C4-2B (cell line): ENCODE measurements at regions not wholly inside any gene's neighbourhood (a gene's known extent, or its start where the extent isn't known, plus 50 kb on each side); places are given as distances from the start of the nearest gene placed in this dataset.

Experiments
- H3K27ac ChIP-seq: fragments of 450-650 bp; 2 replicates; pipeline ENCODE4 v1.5.1; 2017
- CTCF ChIP-seq: fragments of 450-650 bp; conservative IDR thresholded peaks from 2 replicates; pipeline ENCODE4 v1.5.1; 2017; ENCODE audit warnings: mild to moderate bottlenecking
- ZFX ChIP-seq: fragments of 450-650 bp; IDR thresholded peaks from 2 replicates; pipeline ENCODE4 v1.6.1; 2017

GRCh38 chr11:134622458-134622857 lies 210.4 kb upstream of the B3GAT1 start:
- TF ChIP-seq CTCF (no peak), ZFX (no peak)
- no peak overlapping the region for H3K27ac ChIP-seq

GRCh38 chr11:134617360-134617759 lies 205.3 kb upstream of the B3GAT1 start:
- TF ChIP-seq CTCF (no peak), ZFX (no peak)
- H3K27ac ChIP-seq, result no peak overlapping the region

GRCh38 chr11:134616038-134616437 lies 204.0 kb upstream of the B3GAT1 start:
- TF ChIP-seq CTCF (no peak), ZFX (no peak)
- H3K27ac ChIP-seq, result no peak overlapping the region

- TF ChIP-seq ZFX (no peak), CTCF (no peak)
- no peak overlapping the region for H3K27ac ChIP-seq
Observed at GRCh38 chr11:134615041-134615615, 203.1 kb upstream of the B3GAT1 start.

- no peak overlapping the region for H3K27ac ChIP-seq
- TF ChIP-seq ZFX (no peak), CTCF (no peak)
Observed at GRCh38 chr11:134614141-134614540, 202.1 kb upstream of the B3GAT1 start.

- no peak overlapping the region for H3K27ac ChIP-seq
- TF ChIP-seq CTCF (no peak), ZFX (no peak)
Observed at GRCh38 chr11:134613646-134614045, 201.6 kb upstream of the B3GAT1 start.

GRCh38 chr11:134612140-134613030 lies 200.3 kb upstream of the B3GAT1 start:
- TF ChIP-seq ZFX, result no peak
- no peak overlapping the region for H3K27ac ChIP-seq
